ENCODE measurements at regions not wholly inside any gene's neighbourhood (a gene's known extent, or its start where the extent isn't known, plus 50 kb on each side); places are given as distances from the start of the nearest gene placed in this dataset.

DNA sequence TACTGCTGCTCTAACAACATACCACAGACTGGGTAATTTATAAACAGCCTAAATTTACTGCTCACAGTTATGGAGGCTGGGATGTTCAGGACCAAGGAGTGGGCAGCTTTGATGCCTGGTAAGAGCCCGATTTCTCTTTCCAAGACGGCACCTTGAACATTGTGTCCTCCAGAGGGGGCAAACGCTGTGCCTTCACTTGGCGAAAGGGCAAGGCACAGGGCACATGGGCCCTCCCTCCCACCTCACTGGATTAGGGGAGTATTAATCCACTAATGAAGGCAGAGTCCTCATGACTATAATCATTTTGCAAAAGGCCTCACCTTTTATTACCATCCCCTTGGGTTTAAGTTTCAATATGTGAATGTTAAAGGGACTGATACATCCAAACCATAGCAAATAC lies 397.7 kb downstream of the TMEM38B start:
- TF ChIP-seq NFRKB (IDR thresholded peaks at IDR 0.05): no peak
- TF ChIP-seq FOXA1 (IDR thresholded peaks at IDR 0.05): no peak
- TF ChIP-seq HDGF (IDR thresholded peaks at IDR 0.05; ENCODE audit: borderline replicate concordance): no peak
- TF ChIP-seq TARDBP (IDR thresholded peaks at IDR 0.05): no peak
- no peak for TF ChIP-seq FOXM1 (IDR thresholded peaks at IDR 0.05; ENCODE audit: borderline replicate concordance)
